NT2/D1 (cell line): ENCODE measurements at regions not wholly inside any gene's neighbourhood (a gene's known extent, or its start where the extent isn't known, plus 50 kb on each side); places are given as distances from the start of the nearest gene placed in this dataset.

Experiments
- YY1 ChIP-seq: IDR thresholded peaks from 2 replicates; pipeline ENCODE4 v1.6.1; 2011; ENCODE audit not compliant: insufficient read length, insufficient read depth
- ZNF274 ChIP-seq: IDR thresholded peaks from 2 replicates; pipeline ENCODE4 v1.6.1; 2011; ENCODE audit warnings: mild to moderate bottlenecking, low read depth, low read length

- TF ChIP-seq ZNF274, result no peak
- no peak for TF ChIP-seq YY1
Measured at GRCh38 chr9:13847270-13847669, 466.7 kb downstream of the NFIB start.
